Caco-2 (cell line): ENCODE measurements at regions not wholly inside any gene's neighbourhood (a gene's known extent, or its start where the extent isn't known, plus 50 kb on each side); places are given as distances from the start of the nearest gene placed in this dataset.
"Not testable (repeated sequence)": the region's sequence is repeated elsewhere in the genome, so short reads cannot be mapped to it uniquely, and the experiment has no call there.

Experiments used
- BruUV-seq: library from RNA; stranded (reverse); fragments of 400-500 nt; replicated peaks from 2 replicates; lab custom pipeline; 2021; lab: Mats Ljungman, UMichigan
- CTCF ChIA-PET: fragments of 300-600 bp; sonication (Branson Sonifier 250); formaldehyde crosslinking; loops from one replicate; lab custom pipeline; 2022; ENCODE audit warnings: antibody characterized with exemption; lab: Charles Lee
- POLR2A ChIA-PET: fragments of 300-600 bp; sonication (Branson Sonifier 250); formaldehyde crosslinking; loops from one replicate; lab custom pipeline; 2022; ENCODE audit warnings: antibody characterized with exemption; lab: Charles Lee
- DNase-seq, 2 experiments: peaks; one replicate each; pipeline versions ENCODE4 v3.0.0 to v3.0.0-alpha.2; 2020 to 2022
- H3K27me3 ChIP-seq: replicated peaks from 2 replicates; pipeline ENCODE4 v1.6.0; 2011; ENCODE audit warnings: low read length; ENCODE audit not compliant: control insufficient read depth, insufficient read depth
- H3K36me3 ChIP-seq: 2 replicates; pipeline ENCODE4 v1.5.1; 2011; ENCODE audit warnings: low read length; ENCODE audit not compliant: control insufficient read depth, insufficient read depth
- H3K4me1 ChIP-seq: fragments of 250-450 bp; sonication (Bioruptor Pico); 2 replicates; pipeline ENCODE4 v1.5.1; 2020; ENCODE audit warnings: mild to moderate bottlenecking
- H3K4me3 ChIP-seq: 2 replicates; pipeline ENCODE4 v1.5.1; 2011; ENCODE audit warnings: low read depth, mild to moderate bottlenecking, control low read depth, low read length
- H3K9me3 ChIP-seq: fragments of 250-450 bp; sonication (Bioruptor Pico); 2 replicates; pipeline ENCODE4 v1.5.1; 2020; ENCODE audit warnings: mild to moderate bottlenecking, moderate library complexity
- H3K27ac Mint-ChIP-seq: one replicate; pipeline ENCODE4 v1.8.0; 2022; ENCODE audit warnings: mixed read lengths; ENCODE audit not compliant: unreplicated experiment
- H3K27me3 Mint-ChIP-seq: one replicate; pipeline ENCODE4 v1.8.0; 2022; ENCODE audit warnings: mixed read lengths; ENCODE audit not compliant: insufficient read depth, unreplicated experiment
- H3K36me3 Mint-ChIP-seq: one replicate; pipeline ENCODE4 v1.8.0; 2022; ENCODE audit warnings: mild to moderate bottlenecking, mixed read lengths; ENCODE audit not compliant: insufficient read depth, unreplicated experiment
- H3K4me1 Mint-ChIP-seq: one replicate; pipeline ENCODE4 v1.8.0; 2022; ENCODE audit warnings: low read depth, mixed read lengths; ENCODE audit not compliant: unreplicated experiment
- H3K4me3 Mint-ChIP-seq: one replicate; pipeline ENCODE4 v1.8.0; 2022; ENCODE audit warnings: mild to moderate bottlenecking, moderate library complexity, mixed read lengths; ENCODE audit not compliant: unreplicated experiment
- H3K9me3 Mint-ChIP-seq: one replicate; pipeline ENCODE4 v1.8.0; 2022; ENCODE audit warnings: mixed read lengths; ENCODE audit not compliant: unreplicated experiment
- CTCF ChIP-seq, 2 experiments: fragments of 200-600 bp in 1 of 2; IDR thresholded peaks; 1 replicate in 1 of 2; 2 replicates in 1 of 2; pipeline versions ENCODE4 v1.5.1 to v1.8.0; 2011 to 2022; ENCODE audit warnings: antibody characterized with exemption in 1 of 2, control low read depth in 1 of 2, inconsistent platforms in 1 of 2, low read depth in 1 of 2, low read length in 1 of 2, mild to moderate bottlenecking in 1 of 2, moderate library complexity in 1 of 2; ENCODE audit not compliant: insufficient read depth in 1 of 2, severe bottlenecking in 1 of 2, unreplicated experiment in 1 of 2
- intact Hi-C: fragments of 100-400 bp; cut with micrococcal nuclease; formaldehyde crosslinking; loops from one replicate; pipeline ENCODE4 v1.10.0; 2022; ENCODE audit not compliant: unreplicated experiment

DNA sequence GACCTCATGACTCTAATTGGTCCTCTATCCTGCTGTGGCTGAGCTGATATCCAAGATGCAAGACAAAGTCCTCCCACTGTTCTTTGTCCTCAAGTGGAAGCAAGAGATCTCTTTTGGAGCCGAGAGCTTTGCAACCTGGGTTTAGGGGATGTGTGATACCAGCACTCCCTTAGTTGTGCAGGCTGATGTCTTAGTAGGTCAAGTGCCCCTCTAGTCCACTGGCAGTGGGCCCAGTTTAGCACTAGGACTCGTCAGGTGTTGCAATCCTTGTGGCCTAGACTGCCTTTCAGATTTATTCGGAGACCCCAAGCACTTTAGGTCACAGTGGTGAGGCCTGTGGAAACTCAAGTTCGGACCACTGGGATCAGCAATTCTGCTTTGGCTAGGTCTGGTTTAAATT, 64.0 kb downstream of the GPRASP3 start:
- Mint-ChIP-seq H3K27me3 (no peaks in the 10 kb centered on the region), H3K4me1 (no peaks in the 10 kb centered on the region), H3K36me3 (no peaks in the 10 kb centered on the region), H3K4me3 (no peak overlapping the region), H3K27ac (no peak overlapping the region), H3K9me3 (no peaks in the 10 kb centered on the region)
- no peaks in the 10 kb centered on the region for H3K4me1 ChIP-seq
- CTCF ChIA-PET: interaction anchor here (0.6 kb wide), 1 partner anchor 779 kb away, joined by 3 read pairs; no protein-coding TSS in a partner anchor
- no peaks in the 10 kb centered on the region for H3K9me3 ChIP-seq
- no peak overlapping the region for H3K4me3 ChIP-seq
- DNase-seq: no peak
- POLR2A ChIA-PET: no interaction called here
- no peaks in the 10 kb centered on the region for H3K36me3 ChIP-seq
- no peaks in the 10 kb centered on the region for H3K27me3 ChIP-seq
- no TSS peak for BruUV-seq
- TF ChIP-seq CTCF (IDR thresholded peaks at IDR 0.05; ENCODE audit: insufficient read depth in 1 of 2, low read depth in 1 of 2, low read length in 1 of 2, severe bottlenecking in 1 of 2, unreplicated experiment in 1 of 2): no peak
- intact Hi-C loops: no loop called here

GRCh38 chrX:102787283-102787682, 66.7 kb downstream of the GPRASP3 start:
- no TSS peak for BruUV-seq
- H3K27ac Mint-ChIP-seq: no peak overlapping the region
- CTCF ChIA-PET: no interaction called here
- Histone ChIP-seq H3K4me3 (no peak overlapping the region), H3K36me3 (no peaks in the 10 kb centered on the region), H3K9me3 (no peaks in the 10 kb centered on the region), H3K4me1 (no peaks in the 10 kb centered on the region), H3K27me3 (no peaks in the 10 kb centered on the region)
- H3K36me3 Mint-ChIP-seq: no peaks in the 10 kb centered on the region
- H3K27me3 Mint-ChIP-seq: no peaks in the 10 kb centered on the region
- no peak for DNase-seq
- no peaks in the 10 kb centered on the region for H3K9me3 Mint-ChIP-seq
- POLR2A ChIA-PET: no interaction called here
- no peak for TF ChIP-seq CTCF (IDR thresholded peaks at IDR 0.05; ENCODE audit: insufficient read depth in 1 of 2, low read depth in 1 of 2, low read length in 1 of 2, severe bottlenecking in 1 of 2, unreplicated experiment in 1 of 2)
- no peak overlapping the region for H3K4me3 Mint-ChIP-seq
- intact Hi-C loops: no loop called here
- no peaks in the 10 kb centered on the region for H3K4me1 Mint-ChIP-seq

GRCh38 chrX:102808336-102808735, 87.8 kb downstream of the GPRASP3 start:
- no peak overlapping the region for H3K4me3 ChIP-seq
- Mint-ChIP-seq H3K4me3 (no peak overlapping the region), H3K27ac (no peak overlapping the region), H3K4me1 (no peaks in the 10 kb centered on the region), H3K9me3 (no peaks in the 10 kb centered on the region), H3K36me3 (no peaks in the 10 kb centered on the region), H3K27me3 (no peaks in the 10 kb centered on the region)
- TF ChIP-seq CTCF (IDR thresholded peaks at IDR 0.05; ENCODE audit: insufficient read depth in 1 of 2, low read depth in 1 of 2, low read length in 1 of 2, severe bottlenecking in 1 of 2, unreplicated experiment in 1 of 2): no peak
- no peaks in the 10 kb centered on the region for H3K27me3 ChIP-seq
- CTCF ChIA-PET: no interaction called here
- DNase-seq: no peak
- H3K9me3 ChIP-seq: no peaks in the 10 kb centered on the region
- no peaks in the 10 kb centered on the region for H3K36me3 ChIP-seq
- no peaks in the 10 kb centered on the region for H3K4me1 ChIP-seq
- intact Hi-C loops: no loop called here
- no TSS peak for BruUV-seq
- POLR2A ChIA-PET: no interaction called here

DNA sequence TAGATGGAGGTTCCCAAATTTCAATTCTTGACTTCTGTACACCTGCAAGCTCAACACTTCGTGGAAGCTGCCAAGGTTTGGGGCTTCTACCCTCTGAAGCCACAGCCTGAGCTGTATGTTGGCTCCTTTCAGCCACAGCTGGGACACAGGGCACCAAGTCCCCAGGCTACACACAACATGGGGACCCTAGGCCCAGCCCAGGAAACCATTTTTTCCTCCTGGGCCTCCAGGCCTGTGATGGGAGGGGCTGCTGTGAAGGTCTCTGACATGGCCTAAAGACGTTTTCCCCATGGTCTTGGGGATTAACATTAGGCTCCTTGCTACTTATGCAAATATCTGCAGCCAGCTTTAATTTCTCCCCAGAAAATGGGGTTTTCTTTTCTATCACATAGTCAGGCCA, 97.7 kb downstream of the GPRASP3 start:
- H3K9me3 ChIP-seq, H3K4me1 Mint-ChIP-seq, H3K27ac Mint-ChIP-seq, H3K4me3 Mint-ChIP-seq, CTCF ChIA-PET, H3K36me3 ChIP-seq, H3K4me3 ChIP-seq, H3K27me3 ChIP-seq, intact Hi-C loops, DNase-seq, H3K4me1 ChIP-seq, H3K9me3 Mint-ChIP-seq, H3K36me3 Mint-ChIP-seq, BruUV-seq, H3K27me3 Mint-ChIP-seq, POLR2A ChIA-PET: not testable (repeated sequence)
